GM12874 (cell line): ENCODE measurements at regions not wholly inside any gene's neighbourhood (a gene's known extent, or its start where the extent isn't known, plus 50 kb on each side); places are given as distances from the start of the nearest gene placed in this dataset.

Source experiments
- TF ChIP-seq, protein P1 (sequence below): IDR thresholded peaks from 2 replicates; pipeline ENCODE4 v1.5.1; 2011; ENCODE audit warnings: low read depth, mild to moderate bottlenecking, control low read depth, low read length, moderate library complexity; ENCODE audit not compliant: insufficient read depth

DNA sequence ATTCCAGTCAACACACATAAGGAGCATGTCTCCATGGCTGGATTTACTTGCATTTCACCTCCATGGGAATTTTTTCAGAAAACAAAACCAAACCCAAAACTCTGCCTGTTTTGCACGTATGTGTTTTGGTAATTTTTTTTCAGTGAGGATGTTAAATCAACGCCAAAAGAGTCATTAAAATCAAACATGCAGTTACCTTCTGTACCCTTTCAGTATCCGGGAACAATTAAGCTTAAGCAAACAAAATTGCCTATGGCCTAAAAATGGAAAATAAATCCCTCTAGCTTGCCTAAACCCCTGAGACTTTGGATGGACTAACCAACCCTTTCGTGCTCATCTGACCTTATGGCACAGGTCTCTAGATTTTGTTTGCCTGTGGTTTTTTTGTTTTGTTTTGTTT lies 209.2 kb upstream of the KLF4 start:
- TF ChIP-seq, protein P1, sequence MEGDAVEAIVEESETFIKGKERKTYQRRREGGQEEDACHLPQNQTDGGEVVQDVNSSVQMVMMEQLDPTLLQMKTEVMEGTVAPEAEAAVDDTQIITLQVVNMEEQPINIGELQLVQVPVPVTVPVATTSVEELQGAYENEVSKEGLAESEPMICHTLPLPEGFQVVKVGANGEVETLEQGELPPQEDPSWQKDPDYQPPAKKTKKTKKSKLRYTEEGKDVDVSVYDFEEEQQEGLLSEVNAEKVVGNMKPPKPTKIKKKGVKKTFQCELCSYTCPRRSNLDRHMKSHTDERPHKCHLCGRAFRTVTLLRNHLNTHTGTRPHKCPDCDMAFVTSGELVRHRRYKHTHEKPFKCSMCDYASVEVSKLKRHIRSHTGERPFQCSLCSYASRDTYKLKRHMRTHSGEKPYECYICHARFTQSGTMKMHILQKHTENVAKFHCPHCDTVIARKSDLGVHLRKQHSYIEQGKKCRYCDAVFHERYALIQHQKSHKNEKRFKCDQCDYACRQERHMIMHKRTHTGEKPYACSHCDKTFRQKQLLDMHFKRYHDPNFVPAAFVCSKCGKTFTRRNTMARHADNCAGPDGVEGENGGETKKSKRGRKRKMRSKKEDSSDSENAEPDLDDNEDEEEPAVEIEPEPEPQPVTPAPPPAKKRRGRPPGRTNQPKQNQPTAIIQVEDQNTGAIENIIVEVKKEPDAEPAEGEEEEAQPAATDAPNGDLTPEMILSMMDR, result no peak

GRCh38 chr9:107696302-107696701 lies 206.7 kb upstream of the KLF4 start:
- TF ChIP-seq, protein P1, result no peak

DNA sequence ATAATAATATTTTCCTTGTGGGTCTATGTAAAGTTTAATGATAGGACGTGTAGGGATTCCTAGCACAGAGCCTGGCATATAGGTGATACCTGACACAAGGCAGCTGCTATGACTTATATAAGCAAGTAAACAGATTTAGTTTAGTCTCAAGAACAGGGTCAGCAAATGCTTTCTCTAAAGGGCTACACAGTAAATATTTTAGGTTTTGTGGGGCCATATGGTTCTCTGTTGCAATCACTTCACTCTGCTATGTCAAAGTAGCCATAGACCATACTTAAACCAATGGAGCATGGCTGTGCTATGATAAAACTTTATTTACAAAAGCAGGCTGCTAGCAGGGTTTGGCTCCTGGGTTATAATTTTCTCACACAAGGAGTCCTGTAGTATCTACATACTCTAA lies 204.8 kb upstream of the KLF4 start:
- TF ChIP-seq, protein P1, result no peak

- TF ChIP-seq, protein P1, result no peak
Measured at GRCh38 chr9:107693625-107694326, 204.2 kb upstream of the KLF4 start.

DNA sequence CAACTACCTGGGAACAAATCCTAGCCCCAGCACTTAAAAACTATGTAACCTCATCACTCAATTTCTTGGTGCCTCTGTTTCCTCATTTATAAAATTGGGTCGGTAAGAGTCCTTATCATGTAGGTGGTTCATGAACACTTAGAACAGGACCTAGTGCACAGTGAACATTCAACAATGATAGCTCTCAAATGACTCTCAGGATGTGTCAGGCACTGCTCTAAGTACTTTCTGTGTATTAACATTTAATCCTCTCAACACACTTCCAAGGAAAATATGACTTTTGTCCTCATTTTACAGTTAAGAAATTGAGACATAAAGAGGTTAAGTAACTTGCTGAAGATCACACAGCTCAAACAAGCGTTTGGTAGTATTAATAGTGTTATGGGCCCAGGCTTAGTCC lies 202.1 kb upstream of the KLF4 start:
- TF ChIP-seq, protein P1, result no peak

GRCh38 chr9:107690021-107690420 lies 200.5 kb upstream of the KLF4 start:
- TF ChIP-seq, protein P1, result no peak

DNA sequence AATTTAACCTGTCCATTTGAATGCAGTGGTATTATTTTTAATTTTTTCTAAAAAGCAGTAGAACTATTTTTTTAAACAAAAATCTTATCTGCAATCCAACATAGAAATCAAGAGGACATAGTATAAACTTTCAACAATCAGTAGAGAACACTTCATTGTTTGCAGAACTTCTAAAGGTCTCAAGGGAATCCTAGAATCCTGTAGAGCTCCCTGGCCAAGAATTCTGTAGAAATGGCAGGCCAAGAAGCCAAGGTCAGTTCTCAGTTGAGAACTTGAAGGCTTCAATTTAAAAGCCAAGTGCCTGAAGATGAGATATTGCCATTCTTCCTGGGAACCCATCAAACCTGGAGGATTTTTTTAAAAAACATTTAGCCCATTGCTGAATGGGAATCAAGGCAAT lies 199.2 kb upstream of the KLF4 start:
- TF ChIP-seq, protein P1, result no peak

- TF ChIP-seq, protein P1, result no peak
Measured at GRCh38 chr9:107685901-107686300, 196.3 kb upstream of the KLF4 start.
